HG02588 (cell line): ENCODE measurements at regions not wholly inside any gene's neighbourhood (a gene's known extent, or its start where the extent isn't known, plus 50 kb on each side); places are given as distances from the start of the nearest gene placed in this dataset.

Experiments
- ATAC-seq: cut with Tn5 transposase; IDR thresholded peaks from one replicate; pipeline ENCODE4 v1.9.1; 2021; ENCODE audit warnings: mild to moderate bottlenecking, moderate library complexity; ENCODE audit not compliant: unreplicated experiment

DNA sequence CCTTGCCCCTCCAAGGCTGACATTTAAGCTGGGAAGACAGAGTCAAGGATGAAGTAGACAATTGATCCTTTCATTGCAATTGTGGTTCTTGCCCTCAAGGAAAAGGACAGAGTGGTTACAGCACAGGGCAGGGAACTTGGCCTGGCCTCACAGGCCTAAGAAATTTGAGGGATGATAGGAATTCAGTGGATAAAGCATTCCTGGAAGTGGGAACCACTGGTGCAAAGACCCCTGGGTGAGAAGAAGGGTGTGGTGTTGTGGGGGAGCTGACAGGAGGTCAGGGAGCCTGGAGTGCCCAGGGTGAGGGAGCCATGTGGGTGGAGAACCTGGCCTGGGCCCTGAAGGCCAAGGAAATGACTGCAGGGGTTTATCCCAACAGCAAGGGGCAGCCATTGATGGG is 287.4 kb downstream of the UACA start:
- no peak for ATAC-seq

- no peak for ATAC-seq
These were observed 288.0 kb downstream of the UACA start for GRCh38 chr15:70475407-70475781.

- no peak for ATAC-seq
These were observed 288.6 kb downstream of the UACA start for GRCh38 chr15:70474471-70475406.

GRCh38 chr15:70473581-70474370 is 289.6 kb downstream of the UACA start:
- ATAC-seq = no peak

DNA sequence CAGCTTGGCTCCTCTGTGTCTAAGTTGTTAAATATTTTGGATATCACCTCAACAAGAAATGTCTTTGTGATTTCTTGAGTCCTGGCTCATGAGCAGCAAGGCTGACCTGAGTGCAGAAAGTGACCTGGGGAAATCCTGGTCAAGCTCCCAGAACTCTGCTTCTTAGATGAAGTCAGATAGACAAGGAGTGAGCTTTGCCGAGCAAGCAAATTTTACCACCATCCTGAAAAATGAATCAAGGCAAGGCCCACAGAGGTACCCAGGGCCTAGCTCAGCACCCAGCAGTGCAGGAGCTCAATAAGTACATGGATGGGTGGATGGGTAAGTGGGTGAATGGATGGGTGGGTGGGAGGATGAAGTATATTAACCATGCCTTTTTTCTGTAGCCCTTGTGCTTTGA is 291.8 kb downstream of the UACA start:
- ATAC-seq = no peak

DNA sequence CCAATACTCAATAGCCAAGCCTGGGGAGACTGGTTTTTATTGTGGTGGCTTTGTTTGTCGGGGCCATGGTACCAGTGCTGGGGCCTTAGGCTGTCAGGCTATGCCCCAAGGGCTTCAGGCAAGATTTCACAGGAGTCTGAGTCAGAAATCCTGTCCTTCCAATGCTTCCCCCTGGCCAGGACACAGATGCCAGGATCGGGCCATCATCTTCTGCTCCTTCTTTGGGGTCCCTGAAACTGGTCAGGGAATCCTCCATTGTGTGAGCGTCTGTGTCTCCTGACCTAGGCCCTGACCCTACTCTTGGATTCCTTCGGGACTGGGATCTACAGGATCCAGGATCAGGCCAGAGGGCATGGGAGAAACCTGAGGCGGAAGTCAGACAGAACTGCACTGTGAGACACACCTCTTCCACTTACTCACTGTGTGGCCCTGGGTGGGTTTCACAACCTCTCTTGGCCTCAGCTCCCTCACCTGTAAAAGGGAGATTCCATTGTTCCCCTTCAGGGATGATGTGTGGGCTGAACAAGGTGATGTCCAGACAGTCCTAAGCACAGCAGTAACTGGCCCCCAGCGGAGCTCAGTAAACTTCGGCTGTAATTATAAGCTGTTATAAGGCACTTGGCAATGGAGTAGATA is 292.7 kb downstream of the UACA start:
- no peak for ATAC-seq

DNA sequence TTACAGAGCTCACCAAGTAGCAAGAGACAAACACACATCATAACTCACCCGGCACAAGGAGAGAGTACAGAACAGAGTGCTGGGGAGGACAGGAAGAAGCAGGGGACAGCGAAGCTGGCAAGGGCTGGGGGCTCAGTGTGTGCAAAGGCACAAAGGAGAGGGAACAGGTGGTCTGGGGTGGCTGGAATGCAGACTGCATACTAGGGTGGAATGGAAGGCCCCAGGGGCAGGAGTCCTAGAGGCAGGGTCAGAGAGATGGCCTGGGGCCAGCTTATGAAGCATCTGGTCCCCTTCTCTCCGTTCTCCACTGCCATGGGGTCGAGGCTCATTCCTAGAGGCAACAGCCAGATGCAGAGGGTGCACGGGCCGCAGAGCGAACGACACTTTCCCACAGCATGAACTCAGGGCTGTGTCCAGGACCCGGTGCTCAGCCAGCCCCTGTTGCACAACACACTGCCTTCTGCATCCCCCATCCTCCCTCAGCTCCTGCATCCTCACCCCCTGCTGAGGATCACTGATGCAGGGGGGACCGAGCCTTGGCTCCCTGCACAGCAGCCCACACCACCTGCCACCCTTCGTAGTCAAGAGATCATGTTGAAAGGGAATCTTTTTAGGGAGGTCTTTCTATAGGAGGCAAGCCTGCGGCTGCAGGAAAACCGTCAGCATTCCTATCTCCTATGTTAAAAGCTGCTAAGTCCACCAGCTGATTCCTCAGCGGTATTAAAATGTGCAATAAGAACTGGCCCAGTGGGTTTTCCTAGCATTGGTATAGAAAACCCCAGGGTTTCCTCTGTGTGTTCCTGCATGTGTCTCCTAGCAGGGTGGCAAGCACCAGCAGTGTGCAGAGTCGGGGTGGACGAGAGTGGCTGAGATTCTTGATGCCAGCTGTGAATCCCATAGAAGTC is 293.5 kb downstream of the UACA start:
- no peak for ATAC-seq

- ATAC-seq = no peak
These were observed 294.2 kb downstream of the UACA start for GRCh38 chr15:70469182-70469581.

GRCh38 chr15:70466895-70467529 is 296.3 kb downstream of the UACA start:
- ATAC-seq = no peak

DNA sequence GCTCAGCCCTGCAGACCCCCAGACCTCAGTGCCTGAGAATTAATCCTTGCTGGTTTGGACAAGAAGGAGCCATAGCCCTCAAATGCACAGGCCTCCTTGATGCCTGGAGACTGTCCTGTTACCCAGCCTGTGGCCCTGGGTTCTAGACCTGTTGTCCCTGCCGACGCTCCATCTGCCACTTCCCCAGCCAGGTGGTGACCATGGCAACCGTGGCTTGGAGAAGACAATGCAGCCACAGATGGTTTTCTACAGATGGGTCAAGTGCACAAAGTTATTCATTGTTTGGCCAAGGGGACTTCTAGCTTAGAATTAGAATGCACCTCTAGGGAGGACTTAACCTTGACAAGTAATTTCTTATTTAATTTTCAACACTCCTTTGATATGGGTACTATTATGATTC is 297.1 kb downstream of the UACA start:
- ATAC-seq = no peak

GRCh38 chr15:70465812-70466211 is 297.5 kb downstream of the UACA start:
- ATAC-seq = no peak

DNA sequence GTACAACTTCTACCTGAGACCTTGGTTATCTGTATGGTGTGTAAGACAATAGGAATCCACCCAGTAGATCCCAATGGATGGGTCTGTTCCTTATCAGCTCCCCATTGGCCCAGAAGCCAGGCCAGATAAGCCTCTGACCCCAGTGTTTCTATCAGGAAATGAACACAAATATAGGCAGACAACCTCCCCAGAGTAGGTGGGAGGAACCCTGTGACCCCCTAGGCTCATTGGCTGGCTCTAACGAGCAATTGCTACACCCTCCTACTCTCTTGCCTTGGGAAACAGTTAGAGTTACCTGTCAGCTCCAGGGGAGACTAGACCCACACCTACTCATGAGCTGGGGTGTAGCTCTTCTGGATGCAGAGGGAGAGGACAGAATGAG is 299.9 kb downstream of the UACA start:
- peak; percentile 31 for ATAC-seq

GRCh38 chr15:70461992-70462391 is 301.4 kb downstream of the UACA start:
- no peak for ATAC-seq

GRCh38 chr15:70461017-70461416 is 302.3 kb downstream of the UACA start:
- no peak for ATAC-seq

DNA sequence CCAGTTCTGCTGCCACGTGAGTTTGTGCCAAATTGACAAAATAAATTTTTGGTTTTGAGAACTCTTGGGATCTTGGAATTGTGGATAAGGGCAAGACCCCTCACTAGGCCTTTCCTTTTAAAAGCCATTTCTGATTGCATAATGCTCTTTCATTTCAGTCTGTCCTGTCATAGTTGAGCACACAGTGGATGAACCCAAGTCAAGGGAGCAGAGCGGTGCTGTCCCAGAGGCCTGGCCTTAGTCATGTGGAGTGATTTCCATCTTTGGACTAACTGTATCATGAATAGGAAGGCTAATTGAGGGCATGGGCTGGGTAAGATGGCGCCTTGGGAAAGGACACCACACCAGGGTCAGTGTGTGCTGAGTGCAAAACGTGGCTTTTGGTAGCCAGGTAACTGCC is 304.0 kb downstream of the UACA start:
- ATAC-seq = no peak

DNA sequence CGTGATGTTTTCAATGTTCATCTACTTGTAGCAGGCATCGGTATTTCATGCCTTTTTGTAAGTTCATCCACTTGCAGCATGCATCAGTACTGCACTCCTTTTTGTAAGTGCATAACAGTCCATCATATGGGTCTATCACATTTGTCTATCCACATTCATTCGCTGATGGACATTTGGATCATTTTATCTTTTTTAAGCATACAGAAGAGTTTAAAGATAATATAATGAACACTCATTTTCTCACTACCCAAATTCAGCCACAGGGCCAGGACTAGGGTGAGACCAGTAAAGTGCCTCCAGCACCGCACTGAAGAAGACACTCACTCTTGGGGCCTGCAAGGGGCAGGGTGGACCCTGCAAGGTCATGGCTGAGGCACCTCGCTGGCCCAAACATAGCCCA is 309.6 kb downstream of the UACA start:
- no peak for ATAC-seq

DNA sequence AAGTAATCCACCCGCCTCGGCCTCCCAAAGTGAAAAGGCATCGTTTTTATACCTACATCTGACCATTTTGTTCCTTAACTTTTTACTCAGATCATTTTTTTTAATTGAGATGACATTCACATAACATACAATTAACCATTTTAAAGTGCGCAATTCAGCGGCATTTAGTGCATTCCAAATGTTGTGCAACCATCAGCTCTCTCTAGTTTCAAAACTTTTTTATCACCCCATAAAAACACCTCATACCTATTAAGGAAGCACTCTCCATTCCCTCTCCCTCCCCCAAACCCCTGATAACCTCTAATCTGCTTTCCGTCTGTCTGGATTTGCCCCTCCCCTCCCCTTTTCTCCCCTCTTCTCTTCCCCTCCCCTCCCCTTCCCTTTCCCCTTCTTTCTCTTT is 310.1 kb downstream of the UACA start:
- ATAC-seq = no peak

DNA sequence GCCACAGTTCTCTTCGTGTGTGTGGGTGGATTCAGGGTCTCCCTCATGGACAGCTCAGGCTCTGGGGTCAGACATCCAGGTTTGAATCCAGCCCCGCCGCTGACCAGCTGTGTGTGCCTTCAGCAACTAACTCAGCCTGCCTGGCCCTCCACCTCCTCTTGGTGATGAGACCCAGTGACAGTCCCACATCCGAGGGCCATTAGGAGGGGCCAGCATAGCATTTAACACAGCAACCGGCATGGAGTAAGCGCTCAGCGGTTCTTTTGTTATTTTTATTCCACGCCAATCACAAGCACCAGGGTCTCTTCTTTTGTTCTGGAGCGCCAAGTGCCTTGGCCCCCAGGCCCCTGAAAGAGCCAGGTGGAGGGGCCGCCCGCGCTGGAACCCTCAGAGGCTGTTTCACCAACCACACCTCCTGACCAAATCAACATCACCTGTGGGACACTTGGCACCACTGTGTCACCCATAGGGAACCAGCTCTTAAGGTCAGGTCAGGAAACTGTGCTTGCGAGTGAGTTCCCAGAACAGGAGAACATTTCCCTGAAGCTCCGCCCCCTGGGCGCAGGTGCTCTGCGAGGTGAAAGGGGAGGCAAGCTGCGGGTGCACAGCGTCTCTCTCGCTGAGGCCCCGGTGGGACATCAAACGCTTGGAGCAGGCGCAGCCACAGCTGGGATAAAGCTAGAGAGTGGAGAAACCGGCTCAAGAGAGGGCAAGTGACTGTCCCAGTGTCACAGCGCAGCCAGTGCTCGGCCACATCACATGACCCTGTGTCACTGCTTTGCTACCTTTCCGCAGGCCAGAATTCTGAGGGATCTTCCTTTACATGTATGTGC is 311.3 kb downstream of the UACA start:
- ATAC-seq = no peak

DNA sequence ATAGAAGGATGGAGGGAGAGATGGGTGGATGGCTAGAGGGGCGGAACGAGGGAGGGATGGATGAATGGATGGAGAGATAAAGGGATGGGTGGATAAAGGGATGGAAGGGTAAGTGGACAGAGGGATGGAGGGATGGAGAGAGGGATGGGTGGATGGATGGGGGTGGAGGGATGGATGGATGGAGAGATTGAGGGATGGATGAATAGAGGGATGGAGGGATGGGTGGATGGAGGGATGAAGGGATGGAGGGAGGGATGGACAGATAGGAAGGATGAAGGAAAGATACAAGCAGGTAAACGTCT is 313.3 kb downstream of the UACA start:
- ATAC-seq = no peak
